Motor neuron (in vitro differentiated cells): ENCODE measurements at regions not wholly inside any gene's neighbourhood (a gene's known extent, or its start where the extent isn't known, plus 50 kb on each side); places are given as distances from the start of the nearest gene placed in this dataset.

ENCODE experiments used
- ATAC-seq, 8 experiments: fragments of 200-7000 bp; cut with Tn5 transposase; replicated peaks in 6 of 8; 2 replicates each; pipeline ENCODE4 v1.8.0; 2021; ENCODE audit warnings: mild to moderate bottlenecking in 8 of 8, moderate library complexity in 8 of 8
- H3K27ac ChIP-seq, 2 donors: fragments of 250-450 bp; sonication (Bioruptor Pico); 2 replicates each; pipeline ENCODE4 v1.9.0; 2021; ENCODE audit warnings: antibody characterized with exemption in 2 of 2, mild to moderate bottlenecking in 2 of 2, moderate library complexity in 1 of 2
- H3K4me1 ChIP-seq, 2 donors: fragments of 250-450 bp; sonication (Bioruptor Pico); replicated peaks in 1 of 2; 2 replicates each; pipeline ENCODE4 v1.6.1; 2021; ENCODE audit warnings: antibody characterized with exemption in 2 of 2, mild to moderate bottlenecking in 2 of 2, moderate library complexity in 1 of 2
- H3K4me3 ChIP-seq, 5 donors: fragments of 250-450 bp; sonication (Bioruptor Pico); 2 replicates each; pipeline ENCODE4 v1.9.0; 2021; ENCODE audit warnings: antibody characterized with exemption in 5 of 5, mild to moderate bottlenecking in 5 of 5, moderate library complexity in 4 of 5
- WGBS, 10 experiments: fragments of 450-650 bp; shearing (Covaris generic); methylation state at CpG; one replicate each; pipeline ENCODE4 v1.0.0; 2022; 5-methylcytosine and 5-hydroxymethylcytosine counted together
- in situ Hi-C, 9 experiments: fragments of 400-800 bp; cut with MboI; loops; one replicate each; pipeline ENCODE4 v1.15.0; 2021; ENCODE audit warnings: low sequenced_read_pairs in 9 of 9, low pct_unique_long_range_greater_than_20kb in 2 of 9; ENCODE audit not compliant: unreplicated experiment in 9 of 9

GRCh38 chr10:4066581-4067390 is 281.8 kb upstream of the KLF6 start:
- Histone ChIP-seq H3K27ac (no peak overlapping the region), H3K4me1 (no peaks in the 10 kb centered on the region), H3K4me3 (no peak overlapping the region)
- in situ Hi-C loops = loop anchor here in 1 of 9 experiments (25.0 kb wide), 1 partner anchor 254 kb away; no protein-coding TSS in a partner anchor
- no peak for ATAC-seq
- WGBS, 10 experiments = 20 to 100% (median 48%) methylated on average over 1 to 3 of the region's 4 CpGs; no CpG with 5 or more reads in 3 of the 10 experiments

- WGBS, 10 experiments = 70 to 100% (median 95%) methylated on average over 1 to 6 of the region's 6 CpGs; no CpG with 5 or more reads in 2 of the 10 experiments
- Histone ChIP-seq H3K4me3 (no peak overlapping the region), H3K27ac (no peak overlapping the region), H3K4me1 (no peaks in the 10 kb centered on the region)
- in situ Hi-C loops = loop anchor here in 1 of 9 experiments (25.0 kb wide), 1 partner anchor 252 kb away; no protein-coding TSS in a partner anchor
- no peak for ATAC-seq
These were observed 279.5 kb upstream of the KLF6 start for GRCh38 chr10:4064489-4064888.

GRCh38 chr10:4063717-4064116 is 278.7 kb upstream of the KLF6 start:
- Histone ChIP-seq H3K4me1 (no peaks in the 10 kb centered on the region), H3K4me3 (no peak overlapping the region), H3K27ac (no peak overlapping the region)
- WGBS, 10 experiments = 93 to 100% (median 100%) methylated on average over 1 to 3 of the region's 3 CpGs; no CpG with 5 or more reads in 6 of the 10 experiments
- no peak for ATAC-seq
- in situ Hi-C loops = loop anchor here in 1 of 9 experiments (25.0 kb wide), 1 partner anchor 251 kb away; no protein-coding TSS in a partner anchor

- no peak for ATAC-seq
- no peak overlapping the region for H3K4me3 ChIP-seq
- H3K27ac ChIP-seq = no peak overlapping the region
- WGBS, 10 experiments = 80 to 100% (median 99%) methylated on average over 1 to 6 of the region's 6 CpGs; no CpG with 5 or more reads in 4 of the 10 experiments
- in situ Hi-C loops = loop anchor here in 1 of 9 experiments (25.0 kb wide), 1 partner anchor 250 kb away; no protein-coding TSS in a partner anchor
- no peaks in the 10 kb centered on the region for H3K4me1 ChIP-seq
These were observed 277.7 kb upstream of the KLF6 start for GRCh38 chr10:4062751-4063150.

- 20 to 92% (median 60%) methylated on average over 1 to 2 of the region's 2 CpGs for WGBS, 10 experiments
- ATAC-seq = peak in 2 of 8 experiments; percentile 14 to 27
- Histone ChIP-seq H3K4me1 (no peaks in the 10 kb centered on the region), H3K27ac (no peak overlapping the region), H3K4me3 (no peak overlapping the region)
- in situ Hi-C loops = loop anchor here in 1 of 9 experiments (25.0 kb wide), 1 partner anchor 250 kb away; no protein-coding TSS in a partner anchor
These were observed 277.1 kb upstream of the KLF6 start for GRCh38 chr10:4062072-4062471.

GRCh38 chr10:4061441-4061951 is 276.5 kb upstream of the KLF6 start:
- ATAC-seq = peak in 3 of 8 experiments; percentile 97 to 98 (median 98)
- H3K27ac ChIP-seq = no peak overlapping the region
- in situ Hi-C loops = loop anchor here in 1 of 9 experiments (25.0 kb wide), 1 partner anchor 249 kb away; no protein-coding TSS in a partner anchor
- 0 to 82% (median 42%) methylated on average over 1 to 7 of the region's 7 CpGs; no CpG with 5 or more reads in 2 of the 10 experiments for WGBS, 10 experiments
- H3K4me3 ChIP-seq = no peak overlapping the region
- no peaks in the 10 kb centered on the region for H3K4me1 ChIP-seq

- in situ Hi-C loops = loop anchor here in 1 of 9 experiments (25.0 kb wide), 1 partner anchor 247 kb away; no protein-coding TSS in a partner anchor
These were observed 274.6 kb upstream of the KLF6 start for GRCh38 chr10:4059471-4060138.

GRCh38 chr10:4058514-4059029 is 273.6 kb upstream of the KLF6 start:
- Histone ChIP-seq H3K27ac (no peak overlapping the region), H3K4me1 (no peaks in the 10 kb centered on the region), H3K4me3 (no peak overlapping the region)
- WGBS, 10 experiments = 70 to 100% (median 88%) methylated on average over 1 to 10 of the region's 10 CpGs
- in situ Hi-C loops = loop anchor here in 1 of 9 experiments (25.0 kb wide), 1 partner anchor 246 kb away; no protein-coding TSS in a partner anchor
- ATAC-seq = no peak

More at GRCh38 chr10:4059471-4060138, 274.6 kb upstream of the KLF6 start:
- no peak for ATAC-seq
- Histone ChIP-seq H3K27ac (no peak overlapping the region), H3K4me1 (no peaks in the 10 kb centered on the region), H3K4me3 (no peak overlapping the region)
- WGBS, 10 experiments = 60 to 100% (median 84%) methylated on average over 2 to 10 of the region's 11 CpGs

- in situ Hi-C loops = loop anchor here in 1 of 9 experiments (25.0 kb wide), 1 partner anchor 246 kb away; no protein-coding TSS in a partner anchor
- ATAC-seq = no peak
These were observed 272.9 kb upstream of the KLF6 start for GRCh38 chr10:4057725-4058513.

GRCh38 chr10:4057021-4057420 is 272.0 kb upstream of the KLF6 start:
- Histone ChIP-seq H3K4me1 (no peaks in the 10 kb centered on the region), H3K4me3 (no peak overlapping the region), H3K27ac (no peak overlapping the region)
- ATAC-seq = no peak
- in situ Hi-C loops = loop anchor here in 1 of 9 experiments (25.0 kb wide), 1 partner anchor 245 kb away; no protein-coding TSS in a partner anchor
- 40 to 92% (median 79%) methylated on average over 1 to 6 of the region's 6 CpGs; no CpG with 5 or more reads in 1 of the 10 experiments for WGBS, 10 experiments

More at GRCh38 chr10:4057725-4058513, 272.9 kb upstream of the KLF6 start:
- 73 to 98% (median 93%) methylated on average over 3 to 6 of the region's 6 CpGs; no CpG with 5 or more reads in 1 of the 10 experiments for WGBS, 10 experiments
- H3K4me1 ChIP-seq = no peaks in the 10 kb centered on the region
- H3K27ac ChIP-seq = no peak overlapping the region
- no peak overlapping the region for H3K4me3 ChIP-seq

GRCh38 chr10:4054656-4055435 is 269.8 kb upstream of the KLF6 start:
- ATAC-seq = peak in 1 of 8 experiments; percentile 22
- Histone ChIP-seq H3K4me3 (no peak overlapping the region), H3K27ac (no peak overlapping the region), H3K4me1 (no peaks in the 10 kb centered on the region)
- 53 to 100% (median 93%) methylated on average over 1 to 5 of the region's 6 CpGs; no CpG with 5 or more reads in 1 of the 10 experiments for WGBS, 10 experiments
- in situ Hi-C loops = loop anchor here in 1 of 9 experiments (25.0 kb wide), 1 partner anchor 243 kb away; no protein-coding TSS in a partner anchor
